Prostate gland (tissue), 2 donors: ENCODE measurements at regions not wholly inside any gene's neighbourhood (a gene's known extent, or its start where the extent isn't known, plus 50 kb on each side); places are given as distances from the start of the nearest gene placed in this dataset.

Experiments used
- DNase-seq: peaks from one replicate; pipeline ENCODE4 v3.0.0-alpha.2; 2019; ENCODE audit warnings: low spot score
- H3K27ac ChIP-seq, 2 donors: fragments of 200-600 bp; sonication (generic); 2 replicates each; pipeline ENCODE4 v1.5.1; 2017 to 2019
- H3K27me3 ChIP-seq: fragments of 200-600 bp; sonication (generic); replicated peaks from 2 replicates; pipeline ENCODE4 v1.5.1; 2019; ENCODE audit not compliant: insufficient read depth
- H3K36me3 ChIP-seq, 2 donors: fragments of 200-600 bp; sonication (generic); 1 replicate in 1 of 2; 2 replicates in 1 of 2; pipeline versions ENCODE4 v1.5.1 to v1.8.1; 2017 to 2019
- H3K4me1 ChIP-seq: fragments of 200-600 bp; sonication (generic); replicated peaks from 2 replicates; pipeline ENCODE4 v1.5.1; 2019
- H3K4me3 ChIP-seq, 2 donors: fragments of 200-600 bp; sonication (generic); 2 replicates each; pipeline ENCODE4 v1.5.1; 2017 to 2019
- H3K9me3 ChIP-seq: fragments of 200-600 bp; sonication (generic); 2 replicates; pipeline ENCODE4 v1.5.1; 2017
- POLR2A ChIP-seq: fragments of 450-650 bp; IDR thresholded peaks from one replicate; pipeline ENCODE4 v1.6.1; 2016; ENCODE audit warnings: antibody characterized with exemption, mild to moderate bottlenecking
- POLR2AphosphoS5 ChIP-seq: sonication (generic); formaldehyde crosslinking; IDR thresholded peaks from one replicate; pipeline ENCODE4 v1.6.1; 2017; ENCODE audit warnings: antibody characterized with exemption
- WGBS: methylation state at CpG from one replicate; pipeline ENCODE4 v1.1.5; 2018; 5-methylcytosine and 5-hydroxymethylcytosine counted together
- intact Hi-C: fragments of 100-400 bp; cut with DNase I; formaldehyde crosslinking; loops from one replicate; pipeline ENCODE4 v1.14.2; 2022
- TF ChIP-seq, protein P1 (sequence below), 4 experiments: fragments of 200-600 bp in 2 of 4; fragments of 450-650 bp in 2 of 4; sonication (generic) in 2 of 4; IDR thresholded peaks; 1 replicate in 3 of 4; 2 replicates in 1 of 4; pipeline ENCODE4 v1.5.1; 2016 to 2019; ENCODE audit warnings: antibody characterized with exemption in 4 of 4, mild to moderate bottlenecking in 2 of 4, moderate library complexity in 2 of 4

DNA sequence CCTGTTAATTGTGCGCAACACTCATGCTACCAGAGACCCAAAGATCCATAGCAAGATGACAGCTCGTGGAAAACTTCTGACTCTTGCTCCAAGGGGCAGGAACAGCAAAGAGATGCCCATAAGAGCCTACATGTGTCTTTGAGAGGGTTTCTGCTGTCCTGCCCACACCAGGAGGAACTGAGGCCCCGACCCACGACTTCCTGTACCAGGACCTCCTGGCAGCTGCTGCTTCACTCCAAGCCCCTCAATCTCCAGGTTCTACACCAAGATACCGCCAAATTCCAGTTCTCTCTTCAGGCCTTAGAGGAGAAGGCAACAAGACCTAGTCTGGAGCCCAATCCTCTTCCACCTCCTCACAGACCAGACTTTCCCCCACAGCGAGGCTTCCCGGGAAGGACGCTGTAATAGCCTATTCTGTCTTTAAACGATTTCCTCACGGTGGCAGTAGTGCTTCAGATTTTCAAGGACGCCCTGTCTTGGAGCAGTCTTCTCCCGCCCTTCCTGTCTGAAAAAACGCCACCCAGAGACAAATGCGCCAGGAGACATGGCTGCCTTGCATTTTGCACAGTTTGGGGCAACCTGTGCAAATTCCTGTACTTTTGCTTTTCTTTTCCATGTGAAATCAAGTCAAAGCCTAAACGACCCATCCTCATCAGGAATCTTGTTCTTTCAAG is 230.2 kb upstream of the STK26 start:
- TF ChIP-seq, protein P1, sequence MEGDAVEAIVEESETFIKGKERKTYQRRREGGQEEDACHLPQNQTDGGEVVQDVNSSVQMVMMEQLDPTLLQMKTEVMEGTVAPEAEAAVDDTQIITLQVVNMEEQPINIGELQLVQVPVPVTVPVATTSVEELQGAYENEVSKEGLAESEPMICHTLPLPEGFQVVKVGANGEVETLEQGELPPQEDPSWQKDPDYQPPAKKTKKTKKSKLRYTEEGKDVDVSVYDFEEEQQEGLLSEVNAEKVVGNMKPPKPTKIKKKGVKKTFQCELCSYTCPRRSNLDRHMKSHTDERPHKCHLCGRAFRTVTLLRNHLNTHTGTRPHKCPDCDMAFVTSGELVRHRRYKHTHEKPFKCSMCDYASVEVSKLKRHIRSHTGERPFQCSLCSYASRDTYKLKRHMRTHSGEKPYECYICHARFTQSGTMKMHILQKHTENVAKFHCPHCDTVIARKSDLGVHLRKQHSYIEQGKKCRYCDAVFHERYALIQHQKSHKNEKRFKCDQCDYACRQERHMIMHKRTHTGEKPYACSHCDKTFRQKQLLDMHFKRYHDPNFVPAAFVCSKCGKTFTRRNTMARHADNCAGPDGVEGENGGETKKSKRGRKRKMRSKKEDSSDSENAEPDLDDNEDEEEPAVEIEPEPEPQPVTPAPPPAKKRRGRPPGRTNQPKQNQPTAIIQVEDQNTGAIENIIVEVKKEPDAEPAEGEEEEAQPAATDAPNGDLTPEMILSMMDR (IDR thresholded peaks at IDR 0.05) = no peak
- no peak for TF ChIP-seq POLR2AphosphoS5
- no peak for TF ChIP-seq POLR2A
- Histone ChIP-seq H3K27ac (no peak overlapping the region), H3K36me3 (no peaks in the 10 kb centered on the region), H3K9me3 (no peaks in the 10 kb centered on the region), H3K4me1 (no peaks in the 10 kb centered on the region), H3K4me3 (no peak overlapping the region), H3K27me3 (no peaks in the 10 kb centered on the region)
- intact Hi-C loops = no loop called here
- DNase-seq = no peak
- WGBS = 89% methylated on average over 15 of the region's 15 CpGs

DNA sequence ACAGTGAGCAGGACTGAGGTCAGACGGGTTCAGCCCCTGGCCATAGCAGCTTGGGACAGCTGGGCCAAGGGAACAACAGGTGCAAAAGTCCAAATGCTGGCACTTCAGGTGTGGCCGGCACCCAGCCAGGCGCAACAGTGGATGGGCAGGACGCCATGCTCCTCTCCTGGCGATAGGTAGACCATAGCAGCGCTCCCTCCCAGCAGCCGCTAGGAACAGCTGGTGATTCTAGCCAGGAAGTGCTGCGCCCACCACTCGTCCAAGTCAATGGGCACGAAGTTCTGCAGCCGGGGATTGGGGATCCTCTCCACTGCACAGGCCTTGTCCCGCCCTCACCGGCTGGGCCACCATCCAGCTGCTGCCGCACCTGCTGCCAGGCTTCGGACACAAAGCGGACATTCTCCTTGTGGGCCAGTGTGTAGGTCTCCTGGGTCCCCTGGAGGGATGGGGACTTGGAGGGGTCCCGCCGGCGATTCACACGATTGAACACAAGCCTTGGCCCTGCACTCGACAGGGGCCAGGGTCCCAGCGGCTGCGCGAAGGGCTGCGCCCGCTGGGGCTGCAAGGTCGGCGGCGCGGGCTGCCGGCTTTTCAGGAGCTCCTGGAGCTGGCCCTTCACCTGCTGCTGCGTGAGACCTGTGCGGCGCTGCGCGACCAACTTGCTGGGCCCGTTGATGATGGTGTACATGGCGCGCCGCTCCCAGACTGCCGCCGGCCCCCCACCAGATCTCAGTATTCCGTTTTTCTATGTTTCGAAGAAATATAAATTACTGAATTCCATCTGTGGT is 227.5 kb upstream of the STK26 start:
- H3K36me3 ChIP-seq = no peaks in the 10 kb centered on the region
- 90% methylated on average over 15 of the region's 44 CpGs for WGBS
- no peak for DNase-seq
- no peaks in the 10 kb centered on the region for H3K27me3 ChIP-seq
- no peaks in the 10 kb centered on the region for H3K4me1 ChIP-seq
- TF ChIP-seq POLR2AphosphoS5 = no peak
- no peak for TF ChIP-seq POLR2A
- TF ChIP-seq, protein P1 (IDR thresholded peaks at IDR 0.05) = no peak
- H3K9me3 ChIP-seq = no peaks in the 10 kb centered on the region
- no peak overlapping the region for H3K27ac ChIP-seq
- no peak overlapping the region for H3K4me3 ChIP-seq
- intact Hi-C loops = no loop called here

DNA sequence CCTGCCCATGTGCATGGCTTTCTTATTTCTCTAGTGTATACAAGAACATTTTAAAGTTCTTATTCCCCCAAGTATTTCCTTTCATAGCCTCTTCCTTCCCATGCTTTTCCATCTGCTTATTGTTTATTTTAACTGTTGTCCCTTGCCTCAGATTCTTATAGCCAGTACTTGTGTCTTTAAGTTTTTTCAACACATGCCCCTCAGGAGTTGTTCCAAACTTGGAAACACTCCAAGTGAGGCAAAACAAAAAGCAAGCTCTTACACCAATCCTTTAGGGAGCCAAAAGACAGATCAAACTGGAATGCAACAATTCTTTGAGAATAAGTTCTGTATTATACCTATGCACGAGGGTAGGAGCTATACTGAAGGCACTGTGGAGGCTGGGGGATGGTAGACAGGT is 222.0 kb upstream of the STK26 start:
- Histone ChIP-seq H3K27me3 (no peaks in the 10 kb centered on the region), H3K36me3 (no peaks in the 10 kb centered on the region), H3K4me3 (no peak overlapping the region), H3K27ac (no peak overlapping the region), H3K4me1 (no peaks in the 10 kb centered on the region), H3K9me3 (no peaks in the 10 kb centered on the region)
- intact Hi-C loops = no loop called here
- TF ChIP-seq, protein P1 (IDR thresholded peaks at IDR 0.05) = no peak
- TF ChIP-seq POLR2A (no peak), POLR2AphosphoS5 (no peak)
- 30% methylated on average over 1 of the region's 1 CpG for WGBS
- no peak for DNase-seq

DNA sequence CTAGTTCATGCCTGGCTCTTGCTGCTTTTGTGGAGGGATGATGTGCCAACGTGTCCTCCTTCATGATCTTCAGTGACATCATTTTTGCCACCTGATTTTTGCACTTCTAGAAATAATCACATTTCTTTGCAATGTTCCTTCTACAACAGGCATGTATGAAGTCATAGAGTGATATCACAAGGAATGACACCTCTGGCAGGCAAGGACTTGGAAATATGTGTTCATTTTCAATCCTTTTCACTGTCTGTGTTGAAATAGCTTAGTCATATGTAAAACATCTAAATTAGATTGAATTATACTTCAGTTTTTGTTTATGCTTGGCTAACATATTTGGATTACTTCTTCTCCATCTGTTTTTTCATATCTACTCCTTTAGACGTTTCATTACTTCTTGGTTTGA is 221.2 kb upstream of the STK26 start:
- 87% methylated on average over 2 of the region's 2 CpGs for WGBS
- no peak overlapping the region for H3K27ac ChIP-seq
- intact Hi-C loops = no loop called here

More for the DNA sequence above, 221.2 kb upstream of the STK26 start:
- Histone ChIP-seq H3K4me1 (no peaks in the 10 kb centered on the region), H3K9me3 (no peaks in the 10 kb centered on the region), H3K27me3 (no peaks in the 10 kb centered on the region), H3K4me3 (no peak overlapping the region), H3K36me3 (no peaks in the 10 kb centered on the region)
- DNase-seq = no peak
- TF ChIP-seq POLR2AphosphoS5 = no peak
- TF ChIP-seq, protein P1 (IDR thresholded peaks at IDR 0.05) = no peak
- TF ChIP-seq POLR2A = no peak
